CD8-positive, alpha-beta memory T cell (primary cell): ENCODE measurements at regions not wholly inside any gene's neighbourhood (a gene's known extent, or its start where the extent isn't known, plus 50 kb on each side); places are given as distances from the start of the nearest gene placed in this dataset.
"Not testable (repeated sequence)": the region's sequence is repeated elsewhere in the genome, so short reads cannot be mapped to it uniquely, and the experiment has no call there.

Experiments
- CTCF ChIA-PET: fragments of 350-600 bp; sonication (Branson Sonifier 250); formaldehyde crosslinking; loops from one replicate; lab custom pipeline; 2021; ENCODE audit warnings: antibody characterized with exemption; lab: Charles Lee
- POLR2A ChIA-PET: fragments of 350-600 bp; sonication (Branson Sonifier 250); formaldehyde crosslinking; loops from one replicate; lab custom pipeline; 2021; ENCODE audit warnings: antibody characterized with exemption; lab: Charles Lee
- DNase-seq, 5 donors: peaks; one replicate each; pipeline versions ENCODE4 v3.0.0 to v3.0.0-alpha.2; 2020 to 2022; ENCODE audit warnings: mixed read lengths in 1 of 5
- H3K27ac ChIP-seq: one replicate; pipeline ENCODE4 v1.7.0; 2013; ENCODE audit warnings: low read depth, mild to moderate bottlenecking, low read length, moderate library complexity
- H3K27me3 ChIP-seq: 2 replicates; pipeline ENCODE4 v1.7.0; 2013; ENCODE audit warnings: low read length, mild to moderate bottlenecking; ENCODE audit not compliant: insufficient read depth, poor library complexity, severe bottlenecking
- H3K36me3 ChIP-seq: 2 replicates; pipeline ENCODE4 v1.7.0; 2013; ENCODE audit warnings: mild to moderate bottlenecking, low read length, moderate library complexity; ENCODE audit not compliant: insufficient read depth
- H3K4me1 ChIP-seq: 2 replicates; pipeline ENCODE4 v1.7.0; 2013; ENCODE audit warnings: mild to moderate bottlenecking, low read length, moderate library complexity; ENCODE audit not compliant: insufficient read depth
- H3K4me3 ChIP-seq: 2 replicates; pipeline ENCODE4 v1.7.0; 2013; ENCODE audit warnings: mild to moderate bottlenecking, low read length
- H3K9me3 ChIP-seq: 2 replicates; pipeline ENCODE4 v1.7.0; 2013; ENCODE audit warnings: mild to moderate bottlenecking, low read length
- H3K27ac Mint-ChIP-seq, 8 donors: one replicate each; pipeline ENCODE4 v1.8.0; 2020 to 2021; ENCODE audit warnings: mixed read lengths in 8 of 8, mild to moderate bottlenecking in 6 of 8, inconsistent platforms in 3 of 8, moderate library complexity in 3 of 8
- H3K27me3 Mint-ChIP-seq, 2 donors: one replicate each; pipeline ENCODE4 v1.8.0; 2020 to 2021; ENCODE audit warnings: mixed read lengths in 2 of 2, mild to moderate bottlenecking in 1 of 2, moderate library complexity in 1 of 2
- H3K36me3 Mint-ChIP-seq, 3 donors: one replicate each; pipeline ENCODE4 v1.8.0; 2020 to 2021; ENCODE audit warnings: mixed read lengths in 3 of 3, inconsistent platforms in 1 of 3, mild to moderate bottlenecking in 1 of 3
- H3K4me1 Mint-ChIP-seq, 3 donors: one replicate each; pipeline ENCODE4 v1.8.0; 2020 to 2021; ENCODE audit warnings: mixed read lengths in 3 of 3, inconsistent platforms in 1 of 3, mild to moderate bottlenecking in 1 of 3
- H3K4me3 Mint-ChIP-seq, 7 donors: one replicate each; pipeline ENCODE4 v1.8.0; 2020 to 2021; ENCODE audit warnings: mixed read lengths in 7 of 7, mild to moderate bottlenecking in 6 of 7, moderate library complexity in 4 of 7, inconsistent platforms in 2 of 7
- H3K9me3 Mint-ChIP-seq, 5 donors: one replicate each; pipeline ENCODE4 v1.8.0; 2020 to 2022; ENCODE audit warnings: mixed read lengths in 5 of 5, mild to moderate bottlenecking in 3 of 5, moderate library complexity in 2 of 5, inconsistent platforms in 1 of 5

DNA sequence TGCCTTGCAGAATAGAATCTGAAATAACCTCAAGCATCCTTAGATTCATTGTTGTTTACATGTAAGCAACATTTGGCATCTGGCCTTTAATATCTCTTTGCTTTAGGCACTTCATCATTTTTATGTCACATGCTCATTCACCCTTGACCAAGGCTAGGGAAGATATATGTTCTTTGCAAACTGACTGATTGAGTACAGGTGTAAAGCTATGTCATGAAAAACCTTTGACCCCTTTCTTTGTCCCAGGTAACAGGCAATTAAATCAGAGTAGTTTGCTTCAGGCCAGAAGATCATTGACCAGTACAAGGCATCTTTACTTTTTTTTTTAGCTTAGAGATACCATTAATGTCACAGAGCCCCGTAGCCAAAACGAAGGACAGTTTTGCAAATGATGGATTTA, 520.6 kb downstream of the STK39 start:
- ChIA-PET CTCF (no interaction called here), POLR2A (no interaction called here)
- H3K27me3 Mint-ChIP-seq: peaks cover 0 to 2% of the 10 kb centered on the region in 2 donors
- no peaks in the 10 kb centered on the region for H3K36me3 Mint-ChIP-seq
- no peaks in the 10 kb centered on the region for H3K4me1 Mint-ChIP-seq
- no peak overlapping the region for H3K27ac Mint-ChIP-seq
- no peak overlapping the region for H3K4me3 ChIP-seq
- no peaks in the 10 kb centered on the region for H3K4me1 ChIP-seq
- H3K9me3 Mint-ChIP-seq: peaks cover 0 to 4% (median 0%) of the 10 kb centered on the region in 5 donors
- no peak overlapping the region for H3K27ac ChIP-seq
- DNase-seq: no peak
- no peaks in the 10 kb centered on the region for H3K9me3 ChIP-seq
- no peaks in the 10 kb centered on the region for H3K36me3 ChIP-seq
- no peak overlapping the region for H3K4me3 Mint-ChIP-seq
- H3K27me3 ChIP-seq: no peaks in the 10 kb centered on the region

DNA sequence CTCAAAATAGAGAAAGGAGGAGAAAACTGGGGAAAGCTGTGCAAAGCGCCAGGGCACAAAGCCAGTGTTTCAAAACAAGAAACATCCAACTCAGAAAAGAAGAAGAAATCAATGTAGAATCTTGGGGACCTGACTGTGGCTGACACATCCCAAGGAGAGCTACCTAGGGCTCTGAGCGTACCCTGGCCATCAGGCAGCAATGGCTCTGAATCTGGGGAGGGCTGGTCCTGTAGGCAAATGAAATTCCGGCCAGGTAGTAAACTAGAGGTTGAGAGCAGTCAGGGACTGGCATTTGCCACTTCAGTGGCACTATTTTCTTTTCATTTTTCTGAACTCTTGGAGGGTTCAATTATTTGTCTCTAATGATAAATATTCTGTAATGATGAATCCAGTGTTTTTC, 525.8 kb downstream of the STK39 start:
- H3K27me3 ChIP-seq: no peaks in the 10 kb centered on the region
- peaks cover 0 to 2% of the 10 kb centered on the region in 2 donors for H3K27me3 Mint-ChIP-seq
- H3K9me3 ChIP-seq: no peaks in the 10 kb centered on the region
- no peaks in the 10 kb centered on the region for H3K36me3 Mint-ChIP-seq
- no peak overlapping the region for H3K27ac Mint-ChIP-seq
- no peaks in the 10 kb centered on the region for H3K4me1 ChIP-seq
- POLR2A ChIA-PET: no interaction called here
- CTCF ChIA-PET: no interaction called here
- DNase-seq: no peak
- H3K9me3 Mint-ChIP-seq: peaks cover 0 to 2% (median 0%) of the 10 kb centered on the region in 5 donors
- H3K4me1 Mint-ChIP-seq: no peaks in the 10 kb centered on the region
- no peak overlapping the region for H3K4me3 ChIP-seq
- H3K27ac ChIP-seq: no peak overlapping the region
- no peaks in the 10 kb centered on the region for H3K36me3 ChIP-seq
- no peak overlapping the region for H3K4me3 Mint-ChIP-seq

DNA sequence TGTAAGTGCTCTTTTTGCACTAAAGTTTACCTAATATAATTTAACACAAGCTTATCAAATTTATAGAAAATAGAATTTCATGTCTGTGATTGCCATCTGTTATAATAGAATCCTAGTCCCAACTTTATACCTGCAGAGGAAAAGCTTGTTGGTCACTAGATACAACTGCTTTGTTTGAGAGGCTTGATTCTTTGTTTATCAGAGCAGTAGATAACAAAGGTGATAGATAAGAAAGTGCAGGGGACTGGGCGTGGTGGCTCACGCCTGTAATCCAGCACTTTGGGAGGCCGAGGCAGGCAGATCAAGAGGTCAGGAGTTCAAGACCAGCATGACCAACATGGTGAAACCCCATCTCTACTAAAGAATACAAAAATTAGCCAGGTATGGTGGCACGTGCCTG, 528.0 kb downstream of the STK39 start:
- no peak overlapping the region for H3K4me3 ChIP-seq
- no peaks in the 10 kb centered on the region for H3K36me3 ChIP-seq
- no peak overlapping the region for H3K27ac Mint-ChIP-seq
- H3K4me3 Mint-ChIP-seq: no peak overlapping the region
- ChIA-PET POLR2A (no interaction called here), CTCF (no interaction called here)
- no peaks in the 10 kb centered on the region for H3K4me1 Mint-ChIP-seq
- H3K36me3 Mint-ChIP-seq: no peaks in the 10 kb centered on the region
- no peaks in the 10 kb centered on the region for H3K9me3 ChIP-seq
- H3K9me3 Mint-ChIP-seq: no peaks in the 10 kb centered on the region
- H3K27me3 ChIP-seq: no peaks in the 10 kb centered on the region
- H3K27ac ChIP-seq: no peak overlapping the region
- DNase-seq: no peak
- no peaks in the 10 kb centered on the region for H3K4me1 ChIP-seq
- H3K27me3 Mint-ChIP-seq: no peaks in the 10 kb centered on the region

DNA sequence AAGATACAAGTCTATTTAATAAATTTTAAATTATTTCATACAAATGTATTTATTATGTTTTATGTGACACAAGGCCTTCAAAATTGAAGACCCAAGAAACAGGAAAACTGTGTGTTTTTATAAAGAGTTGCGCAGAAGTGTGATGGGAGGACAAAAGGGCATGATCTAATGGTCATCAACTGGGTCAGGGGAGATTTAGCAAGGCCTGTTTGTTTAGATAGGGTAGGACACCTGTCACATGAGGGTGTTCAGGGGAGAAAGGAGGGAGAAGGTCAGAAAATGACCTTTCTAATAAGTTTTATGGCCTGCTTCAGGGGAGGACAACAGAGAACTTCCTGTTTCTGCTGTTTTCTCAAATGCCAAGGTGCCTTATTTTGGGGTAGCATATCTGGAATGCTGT, 528.8 kb downstream of the STK39 start:
- H3K4me1 ChIP-seq: no peaks in the 10 kb centered on the region
- no peak overlapping the region for H3K4me3 Mint-ChIP-seq
- ChIA-PET CTCF (no interaction called here), POLR2A (no interaction called here)
- no peaks in the 10 kb centered on the region for H3K4me1 Mint-ChIP-seq
- H3K27ac Mint-ChIP-seq: no peak overlapping the region
- H3K9me3 ChIP-seq: no peaks in the 10 kb centered on the region
- H3K36me3 Mint-ChIP-seq: no peaks in the 10 kb centered on the region
- H3K4me3 ChIP-seq: no peak overlapping the region
- H3K36me3 ChIP-seq: no peaks in the 10 kb centered on the region
- no peak for DNase-seq
- no peaks in the 10 kb centered on the region for H3K27me3 Mint-ChIP-seq
- no peaks in the 10 kb centered on the region for H3K9me3 Mint-ChIP-seq
- H3K27me3 ChIP-seq: no peaks in the 10 kb centered on the region
- no peak overlapping the region for H3K27ac ChIP-seq

DNA sequence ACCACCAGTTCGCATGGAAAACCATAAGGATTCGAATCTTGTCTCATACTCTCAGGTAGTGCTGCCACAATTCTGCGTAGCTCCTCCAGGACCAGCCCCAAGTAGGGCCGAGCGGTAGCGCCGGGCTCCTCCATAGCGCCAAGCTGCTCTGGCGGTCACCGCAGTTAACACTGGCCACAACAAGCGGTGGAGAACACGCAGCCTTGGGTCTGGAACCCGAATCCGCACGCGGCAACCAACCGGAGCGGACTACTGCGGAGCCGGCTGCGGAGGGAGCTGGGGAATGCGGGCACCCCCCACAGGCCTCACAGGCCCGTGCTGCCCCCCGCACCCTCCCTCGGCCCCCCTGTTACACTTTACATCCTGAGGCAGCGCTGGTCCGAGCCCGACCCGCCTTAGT, 531.5 kb downstream of the STK39 start:
- ChIA-PET POLR2A (no interaction called here), CTCF (no interaction called here)
- no peaks in the 10 kb centered on the region for H3K4me1 ChIP-seq
- H3K27ac ChIP-seq: no peak overlapping the region
- no peak overlapping the region for H3K4me3 ChIP-seq
- no peak for DNase-seq
- no peaks in the 10 kb centered on the region for H3K4me1 Mint-ChIP-seq
- H3K27ac Mint-ChIP-seq: no peak overlapping the region
- H3K27me3 Mint-ChIP-seq: no peaks in the 10 kb centered on the region
- no peaks in the 10 kb centered on the region for H3K9me3 ChIP-seq
- H3K36me3 ChIP-seq: no peaks in the 10 kb centered on the region
- no peaks in the 10 kb centered on the region for H3K27me3 ChIP-seq
- no peak overlapping the region for H3K4me3 Mint-ChIP-seq
- H3K36me3 Mint-ChIP-seq: no peaks in the 10 kb centered on the region
- H3K9me3 Mint-ChIP-seq: no peaks in the 10 kb centered on the region

DNA sequence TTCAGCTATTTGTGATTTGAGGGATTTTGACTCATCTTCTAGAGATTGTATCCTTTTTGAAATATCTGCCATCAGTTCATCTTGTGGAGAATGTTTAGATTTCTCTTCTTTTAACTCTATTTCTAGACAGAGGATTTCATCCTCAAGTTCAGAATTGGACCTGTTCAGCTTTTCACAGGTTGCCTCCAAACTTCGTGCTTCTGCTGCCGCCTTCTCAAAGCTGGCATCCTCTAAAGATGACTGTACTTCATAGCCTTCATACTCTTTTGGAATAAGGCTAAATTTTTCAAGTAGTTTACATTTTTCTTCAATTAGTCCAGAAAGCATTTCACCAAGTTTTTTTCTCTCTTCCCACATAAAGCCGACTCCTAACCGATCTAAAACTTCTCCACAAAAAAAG, 531.9 kb downstream of the STK39 start:
- H3K27me3 ChIP-seq, POLR2A ChIA-PET, DNase-seq, H3K9me3 ChIP-seq, H3K4me1 Mint-ChIP-seq, H3K4me1 ChIP-seq, H3K27ac ChIP-seq, H3K9me3 Mint-ChIP-seq, H3K4me3 Mint-ChIP-seq, H3K27ac Mint-ChIP-seq, CTCF ChIA-PET, H3K36me3 Mint-ChIP-seq, H3K4me3 ChIP-seq, H3K27me3 Mint-ChIP-seq, H3K36me3 ChIP-seq: not testable (repeated sequence)

DNA sequence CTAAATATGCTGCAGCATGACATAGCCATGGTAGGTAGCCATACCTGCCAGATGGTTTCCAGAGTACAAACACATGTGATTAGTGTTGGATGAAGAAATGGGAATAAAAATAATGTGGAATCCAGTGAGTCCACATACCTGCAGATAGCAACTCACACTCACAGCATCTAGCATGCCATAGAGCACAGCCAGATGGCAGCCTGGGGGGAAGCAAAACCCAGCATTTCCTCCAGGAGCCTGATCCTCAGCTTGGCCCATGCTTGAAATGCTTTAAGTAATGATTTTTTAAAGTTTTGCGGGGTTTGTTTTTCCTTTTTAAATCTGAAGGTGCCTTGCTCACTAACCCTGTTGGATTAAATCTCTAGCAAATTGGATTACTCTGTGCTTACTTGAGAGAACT, 535.1 kb downstream of the STK39 start:
- no peak overlapping the region for H3K27ac ChIP-seq
- no peaks in the 10 kb centered on the region for H3K27me3 Mint-ChIP-seq
- H3K36me3 ChIP-seq: no peaks in the 10 kb centered on the region
- no peaks in the 10 kb centered on the region for H3K4me1 ChIP-seq
- no peak overlapping the region for H3K4me3 ChIP-seq
- ChIA-PET POLR2A (no interaction called here), CTCF (interaction anchor here (0.9 kb wide), 1 partner anchor 8 kb away, joined by 3 read pairs; no protein-coding TSS in a partner anchor)
- no peaks in the 10 kb centered on the region for H3K27me3 ChIP-seq
- H3K9me3 ChIP-seq: no peaks in the 10 kb centered on the region
- H3K4me1 Mint-ChIP-seq: no peaks in the 10 kb centered on the region
- DNase-seq: no peak
- H3K4me3 Mint-ChIP-seq: no peak overlapping the region
- H3K36me3 Mint-ChIP-seq: no peaks in the 10 kb centered on the region
- H3K27ac Mint-ChIP-seq: no peak overlapping the region
- no peaks in the 10 kb centered on the region for H3K9me3 Mint-ChIP-seq

DNA sequence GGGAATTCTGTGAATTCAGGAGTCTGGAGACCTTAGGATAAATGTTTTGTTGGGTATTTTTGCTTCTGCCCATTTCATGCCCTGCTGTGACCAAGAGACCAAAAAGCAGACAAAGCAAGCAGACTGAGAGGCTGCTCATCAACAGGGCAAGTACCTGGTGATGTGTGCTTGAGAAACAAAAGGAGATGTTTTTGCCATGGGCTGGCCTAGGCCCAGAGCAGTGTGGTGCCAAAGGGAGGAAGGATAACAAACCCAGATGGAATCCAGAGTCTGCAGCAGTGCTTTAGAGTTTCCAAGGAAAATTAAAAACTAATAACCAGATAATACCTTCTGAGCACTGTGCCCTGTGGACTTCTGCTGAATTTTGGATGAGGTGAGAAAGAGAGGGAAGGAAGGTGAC, 538.4 kb downstream of the STK39 start:
- Histone ChIP-seq H3K27me3 (no peaks in the 10 kb centered on the region), H3K27ac (no peak overlapping the region), H3K4me1 (no peaks in the 10 kb centered on the region), H3K36me3 (no peaks in the 10 kb centered on the region), H3K9me3 (no peaks in the 10 kb centered on the region), H3K4me3 (no peak overlapping the region)
- no peaks in the 10 kb centered on the region for H3K4me1 Mint-ChIP-seq
- ChIA-PET POLR2A (no interaction called here), CTCF (no interaction called here)
- H3K27ac Mint-ChIP-seq: no peak overlapping the region
- no peak overlapping the region for H3K4me3 Mint-ChIP-seq
- H3K27me3 Mint-ChIP-seq: no peaks in the 10 kb centered on the region
- no peaks in the 10 kb centered on the region for H3K9me3 Mint-ChIP-seq
- no peak for DNase-seq
- H3K36me3 Mint-ChIP-seq: no peaks in the 10 kb centered on the region

DNA sequence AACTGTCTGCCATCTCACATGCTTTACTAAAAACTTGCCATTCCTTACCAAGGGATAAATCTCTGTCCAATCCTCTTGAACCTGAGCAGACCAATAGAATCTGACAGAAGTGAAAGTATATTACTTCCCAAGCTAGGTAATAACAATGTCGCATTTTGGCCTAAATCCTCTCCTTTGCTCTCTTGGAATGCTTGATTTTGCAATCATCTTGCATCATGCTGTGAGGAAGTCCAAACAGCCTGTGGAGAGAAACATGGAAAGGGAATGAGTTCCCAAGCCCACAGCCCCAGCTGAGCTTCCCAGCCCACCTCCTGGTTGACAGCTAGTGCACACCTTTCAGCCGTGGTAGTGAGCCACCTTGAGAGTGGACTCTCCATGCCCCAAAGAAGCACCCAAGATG, 540.6 kb downstream of the STK39 start:
- Mint-ChIP-seq H3K27me3 (peaks cover 1 to 3% of the 10 kb centered on the region in 2 donors), H3K27ac (no peak overlapping the region), H3K4me3 (no peak overlapping the region), H3K36me3 (no peaks in the 10 kb centered on the region), H3K4me1 (no peaks in the 10 kb centered on the region), H3K9me3 (no peaks in the 10 kb centered on the region)
- POLR2A ChIA-PET: no interaction called here
- Histone ChIP-seq H3K36me3 (no peaks in the 10 kb centered on the region), H3K27ac (no peak overlapping the region), H3K4me3 (no peak overlapping the region), H3K4me1 (no peaks in the 10 kb centered on the region), H3K9me3 (no peaks in the 10 kb centered on the region), H3K27me3 (no peaks in the 10 kb centered on the region)
- CTCF ChIA-PET: no interaction called here
- DNase-seq: no peak
